Activated naive CD4-positive, alpha-beta T cell treated with anti-CD3 and anti-CD28 coated beads, Interleukin-2, amount 50 U/mL, for 72 hours (primary cell): ENCODE measurements at regions not wholly inside any gene's neighbourhood (a gene's known extent, or its start where the extent isn't known, plus 50 kb on each side); places are given as distances from the start of the nearest gene placed in this dataset.
A peak's percentile ranks its signal among the peaks of the same experiment; 100 is the strongest.

Experiments used
- ATAC-seq, 2 donors: fragments of 150-1000 bp; cut with Tn5 transposase; 2 replicates each; pipeline ENCODE4 v1.10.0; 2021; ENCODE audit warnings: mild to moderate bottlenecking in 2 of 2, moderate library complexity in 2 of 2
- DNase-seq, 2 donors: peaks; one replicate each; pipeline ENCODE4 v3.0.0; 2021 to 2022; ENCODE audit warnings: low spot score in 2 of 2
- H3K27ac Mint-ChIP-seq, 2 donors: one replicate each; pipeline ENCODE4 v1.8.0; 2022; ENCODE audit warnings: mild to moderate bottlenecking in 2 of 2, mixed read lengths in 2 of 2
- H3K36me3 Mint-ChIP-seq, 2 donors: one replicate each; pipeline ENCODE4 v1.8.0; 2022; ENCODE audit warnings: mixed read lengths in 2 of 2
- H3K9me3 Mint-ChIP-seq, 2 donors: one replicate each; pipeline ENCODE4 v1.8.0; 2022; ENCODE audit warnings: mixed read lengths in 2 of 2

DNA sequence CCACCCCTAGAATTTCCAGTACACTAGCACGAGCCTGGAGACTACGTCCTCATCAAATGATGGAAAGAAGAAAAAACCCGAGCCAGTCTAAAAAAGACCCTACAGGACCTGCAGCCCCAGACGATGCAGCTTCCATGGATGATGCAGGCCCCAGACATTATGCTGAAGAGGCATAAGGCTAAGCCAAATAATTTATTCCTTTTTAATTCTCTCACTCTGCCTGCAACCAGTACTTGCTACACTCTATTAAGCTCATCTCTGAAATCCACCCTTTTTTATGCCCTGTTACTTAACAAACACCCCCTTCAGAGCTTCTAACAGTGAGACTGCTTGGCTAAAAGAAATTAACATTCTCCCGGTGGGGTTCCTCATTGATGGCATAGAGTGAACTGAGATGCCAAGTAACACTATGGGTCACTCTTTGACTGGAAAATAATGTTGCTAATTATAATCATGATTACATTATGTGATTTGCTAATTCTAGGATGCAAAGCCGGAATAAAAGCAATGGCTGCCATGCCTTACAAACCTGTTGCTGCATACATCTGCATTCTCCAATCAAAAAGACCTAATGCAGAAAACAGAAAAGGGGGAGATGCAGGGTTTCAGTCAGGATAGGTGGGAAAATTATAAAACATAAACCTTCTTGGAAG is 1462.4 kb downstream of the UQCRFS1 start:
- ATAC-seq (no peak), DNase-seq (no peak)
- no peak overlapping the region for H3K27ac Mint-ChIP-seq
- H3K36me3 Mint-ChIP-seq, result peaks cover 15% of the 10 kb centered on the region in 2 donors
- peaks cover 8 to 32% of the 10 kb centered on the region in 2 donors for H3K9me3 Mint-ChIP-seq

DNA sequence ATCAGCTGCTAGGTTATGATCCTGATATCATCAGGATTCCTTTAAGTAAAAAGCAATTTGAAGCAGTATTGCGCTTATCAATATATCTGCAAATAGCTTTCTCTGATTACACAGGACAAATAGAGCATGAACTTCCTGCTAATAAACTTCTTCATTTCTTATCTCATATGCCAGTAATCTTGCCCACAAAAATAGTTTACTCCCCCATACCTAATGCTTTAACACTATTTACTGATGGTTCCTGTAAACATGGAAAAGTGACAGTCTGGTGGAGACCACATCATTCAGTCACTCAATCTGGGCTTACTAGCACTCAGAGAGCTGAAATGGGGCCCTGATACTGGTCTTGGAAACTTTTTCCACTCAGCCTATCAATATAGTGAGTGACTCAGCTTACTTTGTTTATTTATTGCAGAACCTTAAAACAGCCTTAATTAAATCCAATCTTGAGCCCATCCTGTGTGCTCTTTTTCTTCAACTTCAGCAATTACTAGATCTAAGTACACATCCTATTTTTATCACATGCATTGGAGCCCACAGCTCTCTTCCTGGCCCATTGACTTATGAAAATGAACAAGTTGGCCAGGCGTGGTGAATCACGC is 1464.3 kb downstream of the UQCRFS1 start:
- H3K9me3 Mint-ChIP-seq, result peaks cover 4 to 19% of the 10 kb centered on the region in 2 donors
- H3K36me3 Mint-ChIP-seq, result peaks cover 10 to 19% of the 10 kb centered on the region in 2 donors
- DNase-seq (no peak), ATAC-seq (no peak)
- H3K27ac Mint-ChIP-seq, result no peak overlapping the region

DNA sequence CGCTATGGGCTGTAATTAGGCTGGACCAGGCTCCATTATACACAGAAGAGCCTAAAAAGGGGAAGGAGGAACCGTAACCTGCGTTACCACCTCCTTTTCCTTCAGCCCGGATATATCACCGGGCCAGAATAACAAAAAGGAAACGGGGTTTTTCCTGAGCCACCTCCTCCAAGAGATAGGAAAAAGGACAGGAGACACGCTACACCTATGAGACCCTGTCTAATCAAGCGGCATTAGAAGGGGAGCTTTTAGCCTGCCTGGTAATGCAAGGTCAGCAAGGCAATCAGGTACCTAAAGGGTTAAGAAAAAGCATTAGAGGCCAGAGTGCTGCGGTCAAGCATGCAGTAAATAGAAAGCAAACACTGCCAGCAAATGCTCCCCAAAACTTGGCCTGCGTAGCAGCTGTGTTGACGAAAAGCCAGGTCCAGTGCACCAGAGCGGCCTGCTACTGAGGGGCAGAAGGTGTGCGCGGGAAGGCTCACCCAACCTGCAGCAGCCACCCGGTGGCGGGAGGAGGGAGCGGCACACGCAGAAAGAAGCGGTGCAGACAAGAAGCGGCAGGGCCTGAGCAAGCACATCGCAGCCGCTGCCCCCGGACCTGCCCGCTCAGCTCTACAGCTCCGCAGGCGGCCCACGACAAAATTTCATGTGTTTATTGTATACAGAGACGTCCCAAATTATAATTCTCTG is 1466.1 kb downstream of the UQCRFS1 start:
- H3K27ac Mint-ChIP-seq, result no peak overlapping the region
- H3K9me3 Mint-ChIP-seq, result peaks cover 4 to 14% of the 10 kb centered on the region in 2 donors
- peak in 1 of 2 donors; percentile 6 for DNase-seq
- no peak for ATAC-seq
- H3K36me3 Mint-ChIP-seq, result peaks cover 10 to 19% of the 10 kb centered on the region in 2 donors

DNA sequence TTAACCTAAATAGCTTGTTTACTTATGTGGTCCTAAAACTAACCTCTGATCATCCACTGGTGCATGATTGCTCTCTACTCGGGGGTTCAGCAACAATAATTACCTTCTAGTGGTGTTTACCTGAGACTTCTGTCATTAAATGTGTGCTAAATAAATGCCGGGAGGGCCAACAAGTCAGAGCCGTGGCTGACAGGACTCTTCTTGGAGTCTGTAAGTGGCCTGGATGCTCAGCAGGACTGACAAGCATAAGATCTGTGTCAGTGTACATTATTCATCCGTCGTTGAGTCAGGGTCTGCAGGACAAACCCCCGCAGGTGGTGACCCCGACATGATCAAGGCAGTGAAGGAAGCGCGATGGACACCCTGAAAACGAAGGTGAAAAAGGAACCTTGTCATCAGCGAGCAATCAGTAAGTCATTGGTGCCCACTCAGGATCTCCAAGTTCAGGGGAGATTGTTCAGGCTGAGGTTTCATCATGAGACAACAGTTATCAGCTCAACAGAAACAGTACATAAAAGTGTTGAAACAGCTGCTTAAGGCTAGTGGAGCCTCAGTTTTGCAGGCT is 1466.9 kb downstream of the UQCRFS1 start:
- Mint-ChIP-seq H3K36me3 (peaks cover 8 to 19% of the 10 kb centered on the region in 2 donors), H3K27ac (no peak overlapping the region), H3K9me3 (peaks cover 7 to 14% of the 10 kb centered on the region in 2 donors)
- no peak for ATAC-seq
- DNase-seq, result no peak

DNA sequence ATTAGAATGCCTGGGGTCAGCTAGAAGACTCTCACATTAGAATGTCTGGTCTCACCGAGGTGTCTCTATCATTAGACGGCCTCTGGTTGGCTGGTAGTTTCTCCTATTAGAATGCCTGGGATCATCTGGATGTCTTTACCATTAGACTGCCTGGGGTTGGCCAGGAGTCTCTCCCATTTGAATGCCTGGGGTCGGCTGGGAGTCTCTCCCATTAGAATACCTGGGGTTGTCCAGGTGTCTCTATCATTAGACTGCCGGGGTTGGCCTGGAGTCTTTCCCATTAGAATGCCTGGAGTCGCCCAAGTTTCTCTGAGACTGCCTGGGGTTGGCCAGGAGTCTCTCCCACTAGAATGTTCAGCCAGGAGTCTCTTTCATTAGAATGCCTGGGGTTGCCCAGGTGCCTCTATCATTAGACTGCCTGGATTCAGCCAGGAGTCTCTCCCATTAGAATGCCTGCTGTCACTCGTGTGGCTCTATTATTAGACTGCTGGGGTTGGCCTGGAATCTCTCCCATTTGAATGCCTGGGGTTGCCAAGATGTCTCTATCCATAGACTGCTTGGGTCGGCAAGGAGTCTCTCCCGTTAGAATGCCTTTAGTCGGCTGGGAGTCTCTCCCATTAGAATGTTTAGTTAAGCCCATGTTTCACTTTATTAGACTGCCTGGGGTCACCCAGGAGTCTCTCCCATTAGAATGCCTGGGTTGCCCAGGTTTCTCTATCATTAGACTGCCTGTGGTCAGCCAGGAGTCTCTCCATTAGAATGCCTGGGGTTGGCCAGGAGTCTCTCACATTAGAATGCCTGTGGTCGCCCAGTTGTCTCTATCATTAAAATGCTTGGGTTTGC is 1467.8 kb downstream of the UQCRFS1 start:
- Mint-ChIP-seq H3K27ac (no peak overlapping the region), H3K9me3 (peaks cover 16 to 21% of the 10 kb centered on the region in 2 donors), H3K36me3 (peaks cover 17 to 19% of the 10 kb centered on the region in 2 donors)
- DNase-seq, result no peak
- ATAC-seq, result no peak

DNA sequence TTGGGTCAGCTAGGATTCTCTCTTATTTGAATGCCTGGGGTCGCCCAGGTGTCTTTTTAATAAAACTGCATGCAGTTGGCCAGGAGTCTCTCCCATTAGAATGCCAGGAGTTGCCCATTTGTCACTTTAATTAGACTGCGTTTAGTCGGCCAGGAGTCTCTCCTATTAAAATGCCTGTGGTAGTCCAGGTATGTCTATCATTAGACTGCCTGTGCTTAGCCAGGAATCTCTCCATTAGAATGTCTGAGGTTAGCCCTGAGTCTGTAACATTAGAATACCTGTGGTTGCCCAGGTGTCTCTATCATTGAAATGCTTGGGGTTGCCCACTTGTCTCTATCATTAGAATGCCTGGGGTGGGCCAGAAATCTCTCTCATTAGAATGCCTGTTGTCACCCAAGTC is 1470.9 kb downstream of the UQCRFS1 start:
- no peak for ATAC-seq
- peaks cover 28 to 44% of the 10 kb centered on the region in 2 donors for H3K36me3 Mint-ChIP-seq
- DNase-seq, result no peak
- H3K9me3 Mint-ChIP-seq, result peaks cover 28 to 34% of the 10 kb centered on the region in 2 donors
- no peak overlapping the region for H3K27ac Mint-ChIP-seq

DNA sequence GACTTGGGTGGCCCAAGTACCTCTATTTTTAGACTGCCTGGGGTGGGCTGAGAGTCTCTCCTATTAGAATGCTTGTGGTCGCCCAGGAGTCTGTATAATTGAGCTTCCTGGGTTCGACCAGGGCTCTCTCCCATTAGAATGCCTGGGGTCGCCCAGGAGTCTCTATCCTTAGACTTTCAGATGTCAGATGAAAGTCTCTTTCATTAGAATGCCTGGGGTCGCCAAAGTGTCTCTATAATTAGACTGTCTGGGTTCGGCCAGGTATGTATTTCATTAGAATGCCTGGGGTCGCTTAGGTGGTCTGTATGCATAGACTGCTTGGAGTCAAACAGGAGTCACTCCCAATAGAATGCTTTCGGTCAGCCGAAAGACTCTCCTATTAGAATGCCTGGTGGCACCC is 1471.7 kb downstream of the UQCRFS1 start:
- Mint-ChIP-seq H3K36me3 (peaks cover 36 to 51% of the 10 kb centered on the region in 2 donors), H3K9me3 (peaks cover 35 to 42% of the 10 kb centered on the region in 2 donors), H3K27ac (no peak overlapping the region)
- ATAC-seq, result no peak
- DNase-seq, result no peak

DNA sequence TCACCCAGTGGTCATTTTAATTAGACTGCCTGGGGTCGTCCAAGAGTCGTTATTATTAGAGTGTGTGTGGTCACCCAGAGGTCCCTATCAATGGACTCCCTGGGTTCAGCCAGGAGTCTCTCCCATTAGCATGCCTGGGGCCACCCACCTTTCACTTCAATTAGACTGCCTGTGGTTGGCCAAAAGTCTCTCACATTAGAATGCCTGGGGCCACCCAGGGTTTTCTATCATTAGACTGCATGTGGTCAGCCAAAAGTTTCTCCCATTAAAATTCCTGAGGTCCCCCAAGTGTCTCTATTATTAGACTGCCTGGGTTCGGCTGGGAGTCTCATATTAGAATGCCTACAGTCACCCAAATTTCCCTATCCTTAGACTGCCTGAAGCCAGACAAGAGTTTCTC is 1472.6 kb downstream of the UQCRFS1 start:
- ATAC-seq (no peak), DNase-seq (no peak)
- no peak overlapping the region for H3K27ac Mint-ChIP-seq
- peaks cover 36 to 54% of the 10 kb centered on the region in 2 donors for H3K36me3 Mint-ChIP-seq
- H3K9me3 Mint-ChIP-seq, result peaks cover 36 to 45% of the 10 kb centered on the region in 2 donors

DNA sequence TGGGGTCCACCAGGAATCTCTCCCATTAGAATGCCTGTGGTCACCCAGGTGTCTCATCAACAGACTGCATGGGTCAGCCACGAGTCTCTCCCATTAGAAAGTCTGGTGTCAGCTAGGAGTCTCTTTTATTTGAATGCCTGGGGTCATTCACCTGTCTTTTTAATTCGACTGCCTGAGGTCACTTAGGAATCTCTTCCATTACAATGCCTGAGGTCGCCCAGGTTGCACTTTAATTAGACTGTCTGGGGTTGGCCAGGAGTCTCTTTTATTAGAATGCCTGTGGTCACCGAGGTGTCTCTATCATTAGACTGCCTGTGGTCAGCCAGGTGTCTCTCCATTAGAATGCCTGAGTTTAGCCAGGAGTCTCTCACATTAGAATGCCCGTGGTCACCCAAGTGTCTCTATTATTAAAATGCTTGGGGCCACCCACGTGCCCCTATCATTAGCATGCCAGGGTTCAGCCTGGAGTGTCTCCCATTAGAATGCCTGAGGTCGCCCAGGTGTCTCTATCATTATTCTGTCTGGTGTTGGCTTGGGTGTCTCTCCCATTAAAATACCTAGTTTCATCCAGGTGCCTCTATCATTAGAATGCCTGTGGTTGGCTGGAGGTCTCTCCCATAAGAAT is 1474.3 kb downstream of the UQCRFS1 start:
- DNase-seq, result no peak
- peaks cover 41 to 56% of the 10 kb centered on the region in 2 donors for H3K9me3 Mint-ChIP-seq
- peaks cover 42 to 71% of the 10 kb centered on the region in 2 donors for H3K36me3 Mint-ChIP-seq
- ATAC-seq, result no peak
- H3K27ac Mint-ChIP-seq, result no peak overlapping the region

DNA sequence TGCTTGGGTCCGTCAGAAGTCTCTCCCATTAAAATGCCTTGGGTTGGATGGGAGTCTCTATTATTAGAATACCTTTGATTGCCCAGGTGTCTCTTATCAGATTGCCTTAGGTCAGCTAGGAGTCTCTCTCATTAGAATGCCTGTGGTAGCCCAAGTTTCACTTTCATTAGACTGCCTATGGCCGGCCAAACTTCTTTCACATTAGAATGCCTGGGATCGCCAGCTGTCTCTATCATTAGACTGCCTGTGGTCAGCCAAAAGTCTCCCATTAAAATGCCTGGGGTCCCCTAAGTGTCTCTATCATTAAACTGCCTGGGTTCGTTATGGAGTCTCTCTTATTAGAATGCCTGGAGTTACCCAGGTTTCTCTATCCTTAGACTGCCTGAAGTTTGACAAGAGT is 1476.7 kb downstream of the UQCRFS1 start:
- H3K27ac Mint-ChIP-seq, result no peak overlapping the region
- ATAC-seq (no peak), DNase-seq (no peak)
- H3K9me3 Mint-ChIP-seq, result peaks cover 43 to 48% of the 10 kb centered on the region in 2 donors
- H3K36me3 Mint-ChIP-seq, result peaks cover 61 to 84% of the 10 kb centered on the region in 2 donors

DNA sequence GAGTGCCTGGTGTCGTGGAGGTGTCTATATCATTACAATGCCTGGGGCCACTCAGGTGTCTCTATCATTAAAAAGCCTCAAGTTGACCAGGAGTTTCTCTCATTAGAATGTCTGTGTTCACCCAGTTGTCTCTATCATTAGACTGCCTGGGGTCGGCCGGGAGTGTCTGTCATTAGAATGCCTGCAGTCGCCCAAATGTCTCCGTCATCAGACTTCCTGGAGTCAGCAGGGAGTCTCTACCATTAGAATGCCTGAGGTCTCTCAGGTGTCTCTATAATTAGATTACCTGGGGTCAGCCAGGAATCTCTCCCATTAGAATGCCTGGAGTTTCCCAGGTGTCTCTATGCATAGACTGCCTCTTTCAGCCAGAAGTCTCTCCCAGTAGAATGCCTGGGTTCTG is 1477.6 kb downstream of the UQCRFS1 start:
- no peak overlapping the region for H3K27ac Mint-ChIP-seq
- H3K36me3 Mint-ChIP-seq, result peaks cover 64 to 79% of the 10 kb centered on the region in 2 donors
- no peak for ATAC-seq
- peaks cover 33 to 43% of the 10 kb centered on the region in 2 donors for H3K9me3 Mint-ChIP-seq
- DNase-seq, result no peak

DNA sequence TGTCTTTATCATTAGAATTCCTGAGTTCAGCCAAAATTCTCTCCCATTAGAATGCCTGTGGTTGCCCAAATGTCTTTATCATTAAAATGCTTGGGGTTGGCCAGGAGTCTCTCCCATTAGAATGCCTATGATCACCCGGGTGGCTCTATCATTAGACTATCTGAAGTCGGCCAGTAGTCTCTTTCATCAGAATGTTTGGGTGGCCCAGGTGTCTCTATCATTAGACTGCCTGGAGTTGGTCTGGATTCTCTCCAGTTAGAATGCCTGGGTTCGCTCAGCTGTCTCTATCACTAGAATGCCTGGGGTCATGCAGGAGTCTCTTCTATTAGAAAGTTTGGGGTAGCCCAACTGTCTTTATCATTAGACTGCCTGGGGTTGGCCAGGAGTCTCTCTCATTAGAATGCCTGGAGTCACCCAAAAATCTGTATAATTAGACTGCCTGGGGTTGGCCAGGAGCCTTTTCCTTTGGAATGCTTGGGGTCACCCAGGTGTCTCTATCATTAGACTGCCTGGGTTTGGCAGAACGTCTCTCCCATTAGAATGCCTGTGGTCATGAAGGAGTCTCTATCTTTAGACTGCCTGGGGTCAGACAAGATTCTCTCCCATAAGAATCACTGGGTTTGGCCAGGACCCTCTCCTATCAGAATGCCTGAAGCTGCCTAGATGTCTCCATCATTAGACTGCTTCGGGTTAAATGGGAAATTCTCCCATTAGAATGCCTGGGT is 1478.3 kb downstream of the UQCRFS1 start:
- Mint-ChIP-seq H3K27ac (peak overlapping the region in 1 of 2 donors; percentile 37), H3K36me3 (peaks cover 64 to 74% of the 10 kb centered on the region in 2 donors), H3K9me3 (peaks cover 32 to 38% of the 10 kb centered on the region in 2 donors)
- ATAC-seq (no peak), DNase-seq (no peak)

DNA sequence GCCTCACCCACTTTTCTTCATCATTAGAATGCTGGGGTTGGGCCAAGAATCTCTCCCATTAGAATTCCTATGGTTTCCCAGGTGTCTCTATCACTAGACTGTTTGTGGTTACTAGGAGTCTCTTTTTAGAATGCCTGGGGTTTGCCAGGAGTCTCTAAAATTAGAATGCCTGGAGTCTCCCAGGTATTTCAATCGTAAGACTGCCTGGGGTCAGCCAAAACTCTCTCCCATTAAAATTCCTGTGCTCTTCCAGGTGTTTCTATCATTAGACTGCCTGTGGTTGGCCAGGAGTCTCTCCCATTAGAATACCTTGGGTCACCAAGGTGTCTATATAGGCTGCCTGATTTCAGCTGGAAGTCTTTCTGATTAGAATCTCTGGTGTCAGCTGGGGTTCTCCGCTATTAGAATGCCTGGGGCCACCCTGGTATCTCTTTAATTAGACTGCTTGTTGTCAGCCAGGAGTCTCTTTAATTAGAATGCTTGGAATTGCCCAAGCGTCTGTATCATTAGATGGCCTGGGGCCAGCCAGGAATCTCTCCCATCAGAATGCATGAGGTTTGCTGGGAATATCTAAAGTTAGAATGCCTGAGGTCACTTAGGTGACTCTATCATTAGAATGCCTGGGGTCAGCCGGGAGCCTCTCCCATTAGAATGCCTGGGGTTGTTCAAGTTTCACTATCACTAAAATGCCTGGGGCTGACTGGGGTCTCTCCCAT is 1479.2 kb downstream of the UQCRFS1 start:
- Mint-ChIP-seq H3K9me3 (peaks cover 23 to 29% of the 10 kb centered on the region in 2 donors), H3K36me3 (peaks cover 64 to 65% of the 10 kb centered on the region in 2 donors), H3K27ac (no peak overlapping the region)
- no peak for ATAC-seq
- no peak for DNase-seq

DNA sequence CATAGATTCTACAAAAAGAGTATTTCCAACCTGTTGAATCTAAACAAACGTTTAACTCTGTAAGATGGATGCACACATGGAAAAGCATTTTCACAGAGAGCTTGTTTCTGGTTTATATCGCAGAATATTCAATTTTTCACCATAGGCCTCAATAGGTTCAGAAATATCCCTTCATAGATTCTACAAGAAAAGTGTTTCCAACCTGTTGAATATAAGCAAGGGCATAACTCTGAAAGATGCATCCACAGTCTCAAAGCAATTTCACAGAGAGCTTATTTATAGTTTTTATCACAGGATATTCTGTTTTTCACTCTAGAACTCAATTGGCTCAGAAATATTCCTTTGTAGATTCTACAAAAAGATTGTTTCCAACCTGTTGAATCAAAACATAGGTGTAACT is 1483.6 kb downstream of the UQCRFS1 start:
- ATAC-seq, result no peak
- no peak overlapping the region for H3K27ac Mint-ChIP-seq
- peaks cover 24 to 46% of the 10 kb centered on the region in 2 donors for H3K36me3 Mint-ChIP-seq
- peaks cover 4 to 7% of the 10 kb centered on the region in 2 donors for H3K9me3 Mint-ChIP-seq
- no peak for DNase-seq

DNA sequence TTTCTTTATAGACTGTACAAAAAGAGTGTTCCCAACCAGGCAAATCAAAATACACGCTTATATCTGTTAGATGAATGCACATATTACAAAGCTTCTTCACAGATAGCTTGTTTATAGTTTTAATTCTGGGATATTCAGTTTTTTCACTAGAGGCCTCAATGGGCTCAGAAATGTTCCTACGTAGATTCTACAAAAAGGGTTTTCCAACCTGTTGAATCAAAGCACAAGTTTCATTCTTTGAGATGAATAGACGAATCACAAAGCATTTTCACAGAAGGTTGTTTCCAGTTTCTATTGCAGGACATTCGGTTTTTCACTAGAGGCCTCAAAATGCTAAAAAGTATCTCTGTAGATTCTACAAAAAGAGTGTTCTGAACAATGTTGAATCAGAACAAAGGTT is 1490.3 kb downstream of the UQCRFS1 start:
- Mint-ChIP-seq H3K9me3 (peaks cover 23 to 28% of the 10 kb centered on the region in 2 donors), H3K36me3 (peaks cover 22 to 49% of the 10 kb centered on the region in 2 donors), H3K27ac (no peak overlapping the region)
- ATAC-seq (no peak), DNase-seq (no peak)
